ENCODE measurements at regions not wholly inside any gene's neighbourhood (a gene's known extent, or its start where the extent isn't known, plus 50 kb on each side); places are given as distances from the start of the nearest gene placed in this dataset.

DNA sequence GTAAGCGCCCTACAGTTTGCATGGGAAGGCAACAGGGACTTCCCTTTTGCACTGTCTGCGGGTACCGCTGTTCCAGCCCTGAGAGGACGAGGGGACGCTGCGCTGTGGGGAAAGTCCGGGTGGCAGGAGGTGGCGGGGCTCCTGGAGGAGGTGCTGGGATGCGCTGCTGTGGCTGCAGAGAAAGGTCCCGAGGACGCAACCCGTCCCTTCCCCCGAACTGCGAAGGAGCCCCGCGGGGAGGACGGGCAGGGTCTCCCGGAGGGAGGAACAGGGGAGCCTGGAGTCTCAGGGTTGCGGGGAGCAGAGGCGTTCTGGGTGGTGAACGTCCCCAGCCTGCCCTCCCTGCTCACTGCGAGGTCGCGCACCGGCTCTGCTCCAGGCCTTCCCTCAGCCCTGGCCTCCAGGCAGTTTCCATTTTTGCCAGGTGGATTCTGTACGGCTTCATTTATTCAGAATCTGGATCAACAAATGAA is 91.6 kb downstream of the CXCL12 start:
- peaks cover 0 to 9% of the 10 kb centered on the region in 2 donors for H3K4me1 ChIP-seq (ENCODE audit: control insufficient read depth in 2 of 2, insufficient read depth in 2 of 2, low read length in 1 of 2)
- H3K4me3 ChIP-seq (ENCODE audit: low read depth in 1 of 2, low read length in 2 of 2): no peak overlapping the region
- WGBS, 2 donors: 20 to 36% methylated on average over 24 to 26 of the region's 26 CpGs
- no peaks in the 10 kb centered on the region for H3K27me3 ChIP-seq (ENCODE audit: control insufficient read depth in 1 of 2, insufficient read depth in 2 of 2, low read length in 2 of 2)
- peak overlapping the region; percentile 58 to 81 for H3K27ac ChIP-seq (ENCODE audit: low read depth in 2 of 2, low read length in 1 of 2)
- H3K36me3 ChIP-seq (ENCODE audit: control insufficient read depth in 2 of 2, insufficient read depth in 2 of 2, low read length in 1 of 2): peaks cover 0 to 2% of the 10 kb centered on the region in 2 donors
- peaks cover 0 to 6% of the 10 kb centered on the region in 2 donors for H3K9me3 ChIP-seq (ENCODE audit: control insufficient read depth in 2 of 2, insufficient read depth in 1 of 2, low read depth in 1 of 2, low read length in 1 of 2)

- no peaks in the 10 kb centered on the region for H3K27me3 ChIP-seq (ENCODE audit: control insufficient read depth in 1 of 2, insufficient read depth in 2 of 2, low read length in 2 of 2)
- 48 to 51% methylated on average over 35 of the region's 35 CpGs for WGBS, 2 donors
- H3K9me3 ChIP-seq (ENCODE audit: control insufficient read depth in 2 of 2, insufficient read depth in 1 of 2, low read depth in 1 of 2, low read length in 1 of 2): peaks cover 0 to 6% of the 10 kb centered on the region in 2 donors
- no peak overlapping the region for H3K27ac ChIP-seq (ENCODE audit: low read depth in 2 of 2, low read length in 1 of 2)
- H3K4me1 ChIP-seq (ENCODE audit: control insufficient read depth in 2 of 2, insufficient read depth in 2 of 2, low read length in 1 of 2): peaks cover 0 to 9% of the 10 kb centered on the region in 2 donors
- peaks cover 0 to 2% of the 10 kb centered on the region in 2 donors for H3K36me3 ChIP-seq (ENCODE audit: control insufficient read depth in 2 of 2, insufficient read depth in 2 of 2, low read length in 1 of 2)
- no peak overlapping the region for H3K4me3 ChIP-seq (ENCODE audit: low read depth in 1 of 2, low read length in 2 of 2)
These were observed 92.4 kb downstream of the CXCL12 start for GRCh38 chr10:44292390-44293002.

DNA sequence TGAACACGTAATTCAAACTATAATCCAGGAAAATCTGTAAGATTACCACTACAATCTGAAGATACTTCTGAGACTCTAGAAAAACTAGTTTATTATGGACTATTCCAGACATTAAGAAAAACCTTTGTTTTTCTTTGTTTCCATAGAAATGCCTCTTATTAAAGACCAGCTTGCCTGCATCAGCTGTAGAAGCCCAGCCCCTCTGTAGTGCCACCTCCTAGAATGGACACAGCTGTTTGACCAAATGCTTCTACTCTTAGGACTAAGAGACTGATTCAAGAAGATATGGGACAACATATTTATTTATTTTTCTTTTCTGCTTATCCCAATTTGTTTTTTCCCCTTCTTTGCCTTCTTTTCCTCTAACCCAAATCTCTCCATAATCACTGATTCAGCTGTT is 93.8 kb downstream of the CXCL12 start:
- Histone ChIP-seq H3K27ac (ENCODE audit: low read depth in 2 of 2, low read length in 1 of 2) (no peak overlapping the region), H3K36me3 (ENCODE audit: control insufficient read depth in 2 of 2, insufficient read depth in 2 of 2, low read length in 1 of 2) (peaks cover 0 to 2% of the 10 kb centered on the region in 2 donors), H3K4me1 (ENCODE audit: control insufficient read depth in 2 of 2, insufficient read depth in 2 of 2, low read length in 1 of 2) (peaks cover 0 to 9% of the 10 kb centered on the region in 2 donors), H3K27me3 (ENCODE audit: control insufficient read depth in 1 of 2, insufficient read depth in 2 of 2, low read length in 2 of 2) (no peaks in the 10 kb centered on the region), H3K9me3 (ENCODE audit: control insufficient read depth in 2 of 2, insufficient read depth in 1 of 2, low read depth in 1 of 2, low read length in 1 of 2) (peaks cover 0 to 6% of the 10 kb centered on the region in 2 donors), H3K4me3 (ENCODE audit: low read depth in 1 of 2, low read length in 2 of 2) (no peak overlapping the region)
- 68% methylated on average over 1 of the region's 1 CpG for WGBS, 2 donors

- no peaks in the 10 kb centered on the region for H3K27me3 ChIP-seq (ENCODE audit: control insufficient read depth in 1 of 2, insufficient read depth in 2 of 2, low read length in 2 of 2)
- no peaks in the 10 kb centered on the region for H3K9me3 ChIP-seq (ENCODE audit: control insufficient read depth in 2 of 2, insufficient read depth in 1 of 2, low read depth in 1 of 2, low read length in 1 of 2)
- no peak overlapping the region for H3K27ac ChIP-seq (ENCODE audit: low read depth in 2 of 2, low read length in 1 of 2)
- WGBS, 2 donors: 89 to 91% methylated on average over 5 of the region's 5 CpGs
- H3K36me3 ChIP-seq (ENCODE audit: control insufficient read depth in 2 of 2, insufficient read depth in 2 of 2, low read length in 1 of 2): no peaks in the 10 kb centered on the region
- no peak overlapping the region for H3K4me3 ChIP-seq (ENCODE audit: low read depth in 1 of 2, low read length in 2 of 2)
- peaks cover 0 to 4% of the 10 kb centered on the region in 2 donors for H3K4me1 ChIP-seq (ENCODE audit: control insufficient read depth in 2 of 2, insufficient read depth in 2 of 2, low read length in 1 of 2)
These were observed 95.8 kb downstream of the CXCL12 start for GRCh38 chr10:44289125-44289524.

DNA sequence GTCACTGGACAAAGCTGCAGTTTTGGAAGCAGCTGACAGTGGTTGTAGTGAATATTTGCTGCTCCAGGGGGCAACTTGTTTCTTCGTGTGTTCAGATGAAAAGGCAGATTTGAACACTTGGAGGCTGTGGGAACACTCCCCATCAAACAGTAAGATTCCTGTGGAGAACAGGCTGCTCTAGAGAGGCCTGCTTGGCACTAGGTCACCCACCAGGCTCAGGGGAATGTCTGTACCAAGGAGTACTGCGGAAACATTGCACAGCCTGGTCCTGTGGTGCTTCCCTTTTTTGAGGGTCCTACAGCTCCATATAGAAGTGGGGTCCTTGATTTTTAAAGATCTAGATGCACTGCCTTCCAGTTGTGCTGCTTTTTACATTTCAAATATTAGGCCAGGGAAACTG is 97.5 kb downstream of the CXCL12 start:
- no peaks in the 10 kb centered on the region for H3K9me3 ChIP-seq (ENCODE audit: control insufficient read depth in 2 of 2, insufficient read depth in 1 of 2, low read depth in 1 of 2, low read length in 1 of 2)
- no peak overlapping the region for H3K4me3 ChIP-seq (ENCODE audit: low read depth in 1 of 2, low read length in 2 of 2)
- H3K27ac ChIP-seq (ENCODE audit: low read depth in 2 of 2, low read length in 1 of 2): no peak overlapping the region
- H3K27me3 ChIP-seq (ENCODE audit: control insufficient read depth in 1 of 2, insufficient read depth in 2 of 2, low read length in 2 of 2): no peaks in the 10 kb centered on the region
- H3K4me1 ChIP-seq (ENCODE audit: control insufficient read depth in 2 of 2, insufficient read depth in 2 of 2, low read length in 1 of 2): no peaks in the 10 kb centered on the region
- 76 to 79% methylated on average over 2 of the region's 2 CpGs for WGBS, 2 donors
- H3K36me3 ChIP-seq (ENCODE audit: control insufficient read depth in 2 of 2, insufficient read depth in 2 of 2, low read length in 1 of 2): no peaks in the 10 kb centered on the region

DNA sequence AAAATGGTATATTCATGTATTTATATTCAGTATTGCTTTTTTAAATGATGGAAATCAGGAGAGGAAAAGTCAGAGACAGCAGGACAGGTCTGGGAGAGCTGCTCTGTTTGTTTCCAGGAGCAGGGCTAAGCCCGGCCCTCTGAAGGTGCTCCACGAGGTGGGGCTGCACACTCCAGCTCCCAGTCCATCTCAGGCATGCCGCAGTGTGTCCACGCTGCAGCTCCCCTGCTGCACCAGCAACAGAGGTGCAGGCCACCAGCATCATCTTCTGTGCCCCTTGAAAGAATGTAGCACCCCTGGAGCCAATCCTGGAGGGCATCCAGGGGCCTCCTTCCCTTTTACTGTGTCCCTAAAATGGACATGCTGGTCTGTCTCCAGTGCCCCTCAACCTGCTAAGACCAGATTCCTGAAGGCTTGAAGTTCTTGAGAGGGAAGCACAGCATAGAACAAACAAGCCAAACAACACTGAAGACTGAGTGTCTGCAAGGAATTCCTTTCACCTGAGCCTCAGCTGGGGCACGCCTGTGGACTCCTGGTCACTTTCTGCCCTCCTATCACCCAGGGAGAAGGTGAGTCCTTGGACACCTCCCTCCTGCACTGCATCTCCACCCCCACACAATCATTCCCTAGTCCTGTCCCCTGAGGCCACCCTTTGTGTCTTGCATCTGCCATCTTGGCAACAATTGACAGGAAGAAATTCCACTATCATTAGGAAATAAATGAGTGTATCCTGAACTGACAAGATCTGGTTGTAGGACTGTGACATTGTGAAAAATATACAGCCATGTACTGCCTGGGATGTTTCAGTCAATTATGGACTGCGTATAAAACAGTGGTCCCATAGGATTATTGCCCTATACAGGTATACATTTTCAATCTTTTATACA is 100.5 kb downstream of the CXCL12 start:
- Histone ChIP-seq H3K4me3 (ENCODE audit: low read depth in 1 of 2, low read length in 2 of 2) (no peak overlapping the region), H3K36me3 (ENCODE audit: control insufficient read depth in 2 of 2, insufficient read depth in 2 of 2, low read length in 1 of 2) (no peaks in the 10 kb centered on the region), H3K9me3 (ENCODE audit: control insufficient read depth in 2 of 2, insufficient read depth in 1 of 2, low read depth in 1 of 2, low read length in 1 of 2) (no peaks in the 10 kb centered on the region), H3K4me1 (ENCODE audit: control insufficient read depth in 2 of 2, insufficient read depth in 2 of 2, low read length in 1 of 2) (no peaks in the 10 kb centered on the region), H3K27me3 (ENCODE audit: control insufficient read depth in 1 of 2, insufficient read depth in 2 of 2, low read length in 2 of 2) (no peaks in the 10 kb centered on the region), H3K27ac (ENCODE audit: low read depth in 2 of 2, low read length in 1 of 2) (no peak overlapping the region)
- 83 to 85% methylated on average over 6 of the region's 6 CpGs for WGBS, 2 donors

GRCh38 chr10:44282626-44283300 is 102.1 kb downstream of the CXCL12 start:
- 76 to 84% methylated on average over 5 of the region's 5 CpGs for WGBS, 2 donors

GRCh38 chr10:44281662-44282061 is 103.2 kb downstream of the CXCL12 start:
- Histone ChIP-seq H3K9me3 (ENCODE audit: control insufficient read depth in 2 of 2, insufficient read depth in 1 of 2, low read depth in 1 of 2, low read length in 1 of 2) (no peaks in the 10 kb centered on the region), H3K27me3 (ENCODE audit: control insufficient read depth in 1 of 2, insufficient read depth in 2 of 2, low read length in 2 of 2) (no peaks in the 10 kb centered on the region), H3K4me1 (ENCODE audit: control insufficient read depth in 2 of 2, insufficient read depth in 2 of 2, low read length in 1 of 2) (no peaks in the 10 kb centered on the region), H3K4me3 (ENCODE audit: low read depth in 1 of 2, low read length in 2 of 2) (no peak overlapping the region), H3K27ac (ENCODE audit: low read depth in 2 of 2, low read length in 1 of 2) (no peak overlapping the region), H3K36me3 (ENCODE audit: control insufficient read depth in 2 of 2, insufficient read depth in 2 of 2, low read length in 1 of 2) (no peaks in the 10 kb centered on the region)
- 86 to 90% methylated on average over 5 of the region's 5 CpGs for WGBS, 2 donors

More at GRCh38 chr10:44282626-44283300, 102.1 kb downstream of the CXCL12 start:
- H3K36me3 ChIP-seq (ENCODE audit: control insufficient read depth in 2 of 2, insufficient read depth in 2 of 2, low read length in 1 of 2): no peaks in the 10 kb centered on the region
- H3K4me1 ChIP-seq (ENCODE audit: control insufficient read depth in 2 of 2, insufficient read depth in 2 of 2, low read length in 1 of 2): no peaks in the 10 kb centered on the region
- no peaks in the 10 kb centered on the region for H3K27me3 ChIP-seq (ENCODE audit: control insufficient read depth in 1 of 2, insufficient read depth in 2 of 2, low read length in 2 of 2)
- H3K27ac ChIP-seq (ENCODE audit: low read depth in 2 of 2, low read length in 1 of 2): no peak overlapping the region
- no peaks in the 10 kb centered on the region for H3K9me3 ChIP-seq (ENCODE audit: control insufficient read depth in 2 of 2, insufficient read depth in 1 of 2, low read depth in 1 of 2, low read length in 1 of 2)
- no peak overlapping the region for H3K4me3 ChIP-seq (ENCODE audit: low read depth in 1 of 2, low read length in 2 of 2)

DNA sequence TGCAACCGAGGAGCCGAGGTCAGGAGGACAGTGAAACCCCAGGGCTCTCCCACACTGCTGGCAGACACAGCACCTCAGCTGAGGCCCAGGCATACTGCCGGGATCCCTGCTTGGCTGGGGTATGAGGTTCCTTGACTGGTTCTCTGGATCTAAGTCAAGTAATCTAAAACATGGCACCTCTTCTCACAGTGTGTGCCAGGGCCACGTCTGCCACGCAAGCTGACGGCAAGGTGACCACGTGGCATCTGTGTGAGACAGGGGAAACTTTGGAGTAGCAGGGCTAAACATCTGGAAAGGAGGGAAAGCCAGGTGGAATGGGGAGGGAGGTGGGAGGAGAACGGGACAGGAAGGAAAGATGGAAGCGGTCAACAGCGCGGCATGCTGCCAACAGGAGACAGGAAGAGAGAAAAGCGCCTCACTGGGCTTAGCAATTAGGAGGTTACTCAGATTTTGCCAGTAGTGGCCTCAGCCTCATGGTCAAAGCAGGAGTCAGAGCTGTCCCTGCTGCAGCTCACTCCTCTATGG is 103.7 kb downstream of the CXCL12 start:
- Histone ChIP-seq H3K27me3 (ENCODE audit: control insufficient read depth in 1 of 2, insufficient read depth in 2 of 2, low read length in 2 of 2) (no peaks in the 10 kb centered on the region), H3K27ac (ENCODE audit: low read depth in 2 of 2, low read length in 1 of 2) (peak overlapping the region in 1 of 2 donors; percentile 24), H3K9me3 (ENCODE audit: control insufficient read depth in 2 of 2, insufficient read depth in 1 of 2, low read depth in 1 of 2, low read length in 1 of 2) (no peaks in the 10 kb centered on the region), H3K4me1 (ENCODE audit: control insufficient read depth in 2 of 2, insufficient read depth in 2 of 2, low read length in 1 of 2) (no peaks in the 10 kb centered on the region), H3K36me3 (ENCODE audit: control insufficient read depth in 2 of 2, insufficient read depth in 2 of 2, low read length in 1 of 2) (no peaks in the 10 kb centered on the region), H3K4me3 (ENCODE audit: low read depth in 1 of 2, low read length in 2 of 2) (no peak overlapping the region)
- WGBS, 2 donors: 74 to 78% methylated on average over 12 of the region's 12 CpGs
